HG03159 (cell line): ENCODE measurements at regions not wholly inside any gene's neighbourhood (a gene's known extent, or its start where the extent isn't known, plus 50 kb on each side); places are given as distances from the start of the nearest gene placed in this dataset.

Source experiments
- ATAC-seq: cut with Tn5 transposase; IDR thresholded peaks from one replicate; pipeline ENCODE4 v1.9.1; 2021; ENCODE audit warnings: mild to moderate bottlenecking, moderate library complexity; ENCODE audit not compliant: unreplicated experiment

DNA sequence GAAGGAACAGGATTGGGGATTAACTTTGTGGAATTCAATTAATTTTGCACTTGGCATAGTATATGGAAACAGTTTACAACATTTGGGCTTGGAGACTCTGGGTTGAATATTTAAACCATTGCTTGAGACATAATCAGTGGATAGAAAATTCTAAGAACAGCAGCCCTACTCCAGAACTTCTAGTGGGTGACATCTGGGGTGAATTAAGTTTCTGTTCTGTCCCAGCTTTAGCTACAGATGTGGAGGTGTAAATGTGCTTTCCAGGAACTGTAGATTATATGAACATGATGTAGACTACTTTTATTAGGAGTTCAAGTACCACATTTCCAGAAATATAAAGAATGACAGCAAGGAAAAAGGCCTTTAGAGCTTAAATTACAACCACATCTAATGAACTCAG lies 51.9 kb upstream of the SKAP2 start:
- no peak for ATAC-seq
